Glutamatergic neuron (in vitro differentiated cells): ENCODE measurements at regions not wholly inside any gene's neighbourhood (a gene's known extent, or its start where the extent isn't known, plus 50 kb on each side); places are given as distances from the start of the nearest gene placed in this dataset.

ENCODE experiments used
- DNase-seq: peaks from one replicate; pipeline ENCODE4 v3.0.0; 2022
- H3K27ac Mint-ChIP-seq: one replicate; pipeline ENCODE4 v1.8.0; 2020; ENCODE audit warnings: mild to moderate bottlenecking, mixed read lengths, inconsistent platforms; ENCODE audit not compliant: unreplicated experiment
- H3K27me3 Mint-ChIP-seq: one replicate; pipeline ENCODE4 v1.8.0; 2020; ENCODE audit warnings: mild to moderate bottlenecking, moderate library complexity, mixed read lengths, inconsistent platforms; ENCODE audit not compliant: unreplicated experiment
- H3K36me3 Mint-ChIP-seq: one replicate; pipeline ENCODE4 v1.8.0; 2020; ENCODE audit warnings: mild to moderate bottlenecking, mixed read lengths, inconsistent platforms; ENCODE audit not compliant: unreplicated experiment
- H3K4me1 Mint-ChIP-seq: one replicate; pipeline ENCODE4 v1.8.0; 2020; ENCODE audit warnings: mild to moderate bottlenecking, low read depth, mixed read lengths, inconsistent platforms; ENCODE audit not compliant: unreplicated experiment
- H3K4me3 Mint-ChIP-seq: one replicate; pipeline ENCODE4 v1.8.0; 2020; ENCODE audit warnings: mild to moderate bottlenecking, mixed read lengths, inconsistent platforms; ENCODE audit not compliant: unreplicated experiment
- H3K9me3 Mint-ChIP-seq: one replicate; pipeline ENCODE4 v1.8.0; 2020; ENCODE audit warnings: mild to moderate bottlenecking, moderate library complexity, mixed read lengths, inconsistent platforms; ENCODE audit not compliant: unreplicated experiment
- TF ChIP-seq, protein P1 (sequence below): fragments of 200-600 bp; sonication (generic); IDR thresholded peaks from one replicate; pipeline ENCODE4 v1.5.0; 2021; ENCODE audit not compliant: partially characterized antibody, unreplicated experiment

DNA sequence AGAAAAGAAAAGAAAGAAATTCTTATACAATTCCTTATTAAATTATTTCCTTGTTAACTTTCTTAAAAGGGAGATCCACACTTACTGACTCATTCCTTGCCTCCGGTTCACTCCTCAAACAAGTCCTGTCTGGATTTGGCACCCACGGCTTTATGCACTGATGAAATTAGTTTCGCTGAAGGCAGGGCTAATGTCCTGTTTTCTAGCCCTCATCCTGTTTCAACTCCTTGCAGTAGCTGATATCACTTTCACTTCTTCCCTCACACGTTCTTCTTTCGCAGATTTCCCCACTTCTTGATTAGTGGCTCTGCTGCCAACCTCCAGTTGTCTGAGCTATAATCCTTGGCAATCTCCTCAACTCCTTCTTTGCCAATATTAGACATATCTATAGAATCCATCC lies 215.2 kb downstream of the URB2 start:
- TF ChIP-seq, protein P1, sequence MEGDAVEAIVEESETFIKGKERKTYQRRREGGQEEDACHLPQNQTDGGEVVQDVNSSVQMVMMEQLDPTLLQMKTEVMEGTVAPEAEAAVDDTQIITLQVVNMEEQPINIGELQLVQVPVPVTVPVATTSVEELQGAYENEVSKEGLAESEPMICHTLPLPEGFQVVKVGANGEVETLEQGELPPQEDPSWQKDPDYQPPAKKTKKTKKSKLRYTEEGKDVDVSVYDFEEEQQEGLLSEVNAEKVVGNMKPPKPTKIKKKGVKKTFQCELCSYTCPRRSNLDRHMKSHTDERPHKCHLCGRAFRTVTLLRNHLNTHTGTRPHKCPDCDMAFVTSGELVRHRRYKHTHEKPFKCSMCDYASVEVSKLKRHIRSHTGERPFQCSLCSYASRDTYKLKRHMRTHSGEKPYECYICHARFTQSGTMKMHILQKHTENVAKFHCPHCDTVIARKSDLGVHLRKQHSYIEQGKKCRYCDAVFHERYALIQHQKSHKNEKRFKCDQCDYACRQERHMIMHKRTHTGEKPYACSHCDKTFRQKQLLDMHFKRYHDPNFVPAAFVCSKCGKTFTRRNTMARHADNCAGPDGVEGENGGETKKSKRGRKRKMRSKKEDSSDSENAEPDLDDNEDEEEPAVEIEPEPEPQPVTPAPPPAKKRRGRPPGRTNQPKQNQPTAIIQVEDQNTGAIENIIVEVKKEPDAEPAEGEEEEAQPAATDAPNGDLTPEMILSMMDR: no peak
- H3K4me1 Mint-ChIP-seq: peaks cover 11% of the 10 kb centered on the region
- H3K4me3 Mint-ChIP-seq: no peak overlapping the region
- DNase-seq: no peak
- peaks cover 3% of the 10 kb centered on the region for H3K27me3 Mint-ChIP-seq
- peaks cover 2% of the 10 kb centered on the region for H3K9me3 Mint-ChIP-seq
- H3K27ac Mint-ChIP-seq: no peak overlapping the region
- H3K36me3 Mint-ChIP-seq: no peaks in the 10 kb centered on the region

- H3K27ac Mint-ChIP-seq: no peak overlapping the region
- no peak overlapping the region for H3K4me3 Mint-ChIP-seq
- no peaks in the 10 kb centered on the region for H3K36me3 Mint-ChIP-seq
- H3K27me3 Mint-ChIP-seq: peaks cover 3% of the 10 kb centered on the region
- peaks cover 2% of the 10 kb centered on the region for H3K9me3 Mint-ChIP-seq
- no peak for DNase-seq
- TF ChIP-seq, protein P1: no peak
- H3K4me1 Mint-ChIP-seq: peaks cover 11% of the 10 kb centered on the region
Observed at GRCh38 chr1:229842302-229843255, 216.5 kb downstream of the URB2 start.

DNA sequence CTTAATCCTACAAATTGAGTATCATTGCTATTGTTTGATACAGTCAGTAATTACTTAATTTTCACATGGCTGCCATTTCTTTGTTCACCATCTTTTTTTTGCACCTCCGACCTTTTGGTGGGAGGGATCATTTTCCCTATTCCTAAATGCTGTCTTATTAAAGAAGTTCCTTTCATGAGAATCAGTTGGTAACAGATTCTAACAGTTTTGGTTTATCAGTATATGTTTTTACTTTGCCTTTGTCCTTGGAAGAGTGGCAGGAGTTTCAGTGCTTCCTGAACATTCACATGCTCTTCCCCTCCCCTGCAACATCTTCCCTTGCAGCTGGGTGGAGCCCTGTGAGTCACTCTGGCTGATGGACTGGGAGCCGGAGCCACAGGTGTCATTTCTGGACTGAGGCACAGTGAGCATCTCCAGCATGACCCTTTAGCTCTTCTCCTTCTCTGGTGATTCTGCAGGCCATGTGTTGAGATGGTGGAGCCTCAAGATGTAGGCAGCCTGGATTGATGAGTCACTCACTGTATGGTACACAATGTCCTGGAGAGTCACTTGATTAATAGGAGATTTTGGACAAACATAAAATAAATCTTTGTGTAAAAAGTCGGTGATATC lies 217.7 kb downstream of the URB2 start:
- TF ChIP-seq, protein P1: no peak
- DNase-seq: peak; percentile 55
- H3K36me3 Mint-ChIP-seq: no peaks in the 10 kb centered on the region
- peaks cover 2% of the 10 kb centered on the region for H3K9me3 Mint-ChIP-seq
- H3K27ac Mint-ChIP-seq: no peak overlapping the region
- no peak overlapping the region for H3K4me3 Mint-ChIP-seq
- H3K27me3 Mint-ChIP-seq: peaks cover 3% of the 10 kb centered on the region
- H3K4me1 Mint-ChIP-seq: peaks cover 11% of the 10 kb centered on the region

GRCh38 chr1:229844675-229845074 lies 218.6 kb downstream of the URB2 start:
- TF ChIP-seq, protein P1: no peak
- H3K36me3 Mint-ChIP-seq: no peaks in the 10 kb centered on the region

More at GRCh38 chr1:229844675-229845074, 218.6 kb downstream of the URB2 start:
- Mint-ChIP-seq H3K27ac (peak overlapping the region; percentile 48), H3K9me3 (peaks cover 2% of the 10 kb centered on the region), H3K27me3 (peaks cover 3% of the 10 kb centered on the region), H3K4me3 (no peak overlapping the region), H3K4me1 (peaks cover 11% of the 10 kb centered on the region)
- DNase-seq: no peak
